ENCODE measurements at regions not wholly inside any gene's neighbourhood (a gene's known extent, or its start where the extent isn't known, plus 50 kb on each side); places are given as distances from the start of the nearest gene placed in this dataset.
A peak's percentile ranks its signal among the peaks of the same experiment; 100 is the strongest.

GRCh38 chr13:40221131-40221459 is 445.3 kb downstream of the FOXO1 start:
- Mint-ChIP-seq H3K27me3 (no peaks in the 10 kb centered on the region), H3K4me3 (peak overlapping the region; percentile 78), H3K4me1 (peaks cover 48% of the 10 kb centered on the region), H3K27ac (peak overlapping the region; percentile 98), H3K36me3 (ENCODE audit: low read depth) (peaks cover 7% of the 10 kb centered on the region)
- no peaks in the 10 kb centered on the region for H3K9me3 ChIP-seq (ENCODE audit: control insufficient read depth, low read length, poor library complexity, severe bottlenecking)
- no peak for DNase-seq
- no peak for ATAC-seq

GRCh38 chr13:40221460-40222201 is 444.8 kb downstream of the FOXO1 start:
- peaks cover 45% of the 10 kb centered on the region for H3K4me1 Mint-ChIP-seq
- H3K4me3 Mint-ChIP-seq: peak overlapping the region; percentile 78
- no peaks in the 10 kb centered on the region for H3K27me3 Mint-ChIP-seq
- H3K9me3 ChIP-seq (ENCODE audit: control insufficient read depth, low read length, poor library complexity, severe bottlenecking): no peaks in the 10 kb centered on the region
- DNase-seq (peak in 2 of 3 donors; percentile 14 to 27), ATAC-seq (peak; percentile 88)
- H3K27ac Mint-ChIP-seq: peak overlapping the region; percentile 98
- peaks cover 6% of the 10 kb centered on the region for H3K36me3 Mint-ChIP-seq (ENCODE audit: low read depth)

- DNase-seq: no peak
- Mint-ChIP-seq H3K4me1 (peaks cover 38% of the 10 kb centered on the region), H3K27me3 (no peaks in the 10 kb centered on the region), H3K4me3 (peak overlapping the region; percentile 28), H3K36me3 (ENCODE audit: low read depth) (peaks cover 3% of the 10 kb centered on the region), H3K27ac (peak overlapping the region; percentile 98)
- H3K9me3 ChIP-seq (ENCODE audit: control insufficient read depth, low read length, poor library complexity, severe bottlenecking): no peaks in the 10 kb centered on the region
- no peak for ATAC-seq
These were observed 442.9 kb downstream of the FOXO1 start for GRCh38 chr13:40223585-40223984.

GRCh38 chr13:40228496-40228895 is 437.9 kb downstream of the FOXO1 start:
- DNase-seq (no peak), ATAC-seq (no peak)
- Mint-ChIP-seq H3K27me3 (no peaks in the 10 kb centered on the region), H3K4me1 (peaks cover 20% of the 10 kb centered on the region), H3K36me3 (ENCODE audit: low read depth) (peaks cover 2% of the 10 kb centered on the region), H3K27ac (no peak overlapping the region), H3K4me3 (no peak overlapping the region)
- no peaks in the 10 kb centered on the region for H3K9me3 ChIP-seq (ENCODE audit: control insufficient read depth, low read length, poor library complexity, severe bottlenecking)

GRCh38 chr13:40228990-40229389 is 437.5 kb downstream of the FOXO1 start:
- peaks cover 2% of the 10 kb centered on the region for H3K36me3 Mint-ChIP-seq (ENCODE audit: low read depth)
- DNase-seq (no peak), ATAC-seq (no peak)
- H3K4me3 Mint-ChIP-seq: no peak overlapping the region
- H3K4me1 Mint-ChIP-seq: peaks cover 16% of the 10 kb centered on the region
- H3K27ac Mint-ChIP-seq: no peak overlapping the region
- no peaks in the 10 kb centered on the region for H3K9me3 ChIP-seq (ENCODE audit: control insufficient read depth, low read length, poor library complexity, severe bottlenecking)
- no peaks in the 10 kb centered on the region for H3K27me3 Mint-ChIP-seq

GRCh38 chr13:40230833-40231266 is 435.6 kb downstream of the FOXO1 start:
- Mint-ChIP-seq H3K27ac (no peak overlapping the region), H3K4me1 (peaks cover 16% of the 10 kb centered on the region), H3K27me3 (no peaks in the 10 kb centered on the region), H3K36me3 (ENCODE audit: low read depth) (peaks cover 2% of the 10 kb centered on the region), H3K4me3 (no peak overlapping the region)
- ATAC-seq (peak; percentile 25), DNase-seq (no peak)
- no peaks in the 10 kb centered on the region for H3K9me3 ChIP-seq (ENCODE audit: control insufficient read depth, low read length, poor library complexity, severe bottlenecking)

GRCh38 chr13:40231311-40231710 is 435.1 kb downstream of the FOXO1 start:
- peaks cover 16% of the 10 kb centered on the region for H3K4me1 Mint-ChIP-seq
- H3K27me3 Mint-ChIP-seq: no peaks in the 10 kb centered on the region
- H3K36me3 Mint-ChIP-seq (ENCODE audit: low read depth): peaks cover 2% of the 10 kb centered on the region
- ATAC-seq: no peak
- H3K27ac Mint-ChIP-seq: no peak overlapping the region
- H3K9me3 ChIP-seq (ENCODE audit: control insufficient read depth, low read length, poor library complexity, severe bottlenecking): no peaks in the 10 kb centered on the region
- DNase-seq: no peak
- H3K4me3 Mint-ChIP-seq: no peak overlapping the region

- H3K9me3 ChIP-seq (ENCODE audit: control insufficient read depth, low read length, poor library complexity, severe bottlenecking): no peaks in the 10 kb centered on the region
- no peak for DNase-seq
- no peaks in the 10 kb centered on the region for H3K27me3 Mint-ChIP-seq
- peaks cover 16% of the 10 kb centered on the region for H3K4me1 Mint-ChIP-seq
- H3K36me3 Mint-ChIP-seq (ENCODE audit: low read depth): peaks cover 2% of the 10 kb centered on the region
- H3K27ac Mint-ChIP-seq: no peak overlapping the region
- H3K4me3 Mint-ChIP-seq: no peak overlapping the region
- no peak for ATAC-seq
These were observed 434.7 kb downstream of the FOXO1 start for GRCh38 chr13:40231751-40232150.

GRCh38 chr13:40232311-40233040 is 434.0 kb downstream of the FOXO1 start:
- Mint-ChIP-seq H3K4me1 (peaks cover 16% of the 10 kb centered on the region), H3K4me3 (no peak overlapping the region), H3K36me3 (ENCODE audit: low read depth) (peaks cover 2% of the 10 kb centered on the region), H3K27ac (no peak overlapping the region), H3K27me3 (no peaks in the 10 kb centered on the region)
- H3K9me3 ChIP-seq (ENCODE audit: control insufficient read depth, low read length, poor library complexity, severe bottlenecking): no peaks in the 10 kb centered on the region
- DNase-seq (no peak), ATAC-seq (no peak)

GRCh38 chr13:40233731-40234195 is 432.7 kb downstream of the FOXO1 start:
- peak overlapping the region; percentile 60 for H3K27ac Mint-ChIP-seq
- H3K27me3 Mint-ChIP-seq: no peaks in the 10 kb centered on the region
- H3K36me3 Mint-ChIP-seq (ENCODE audit: low read depth): peaks cover 2% of the 10 kb centered on the region
- DNase-seq: no peak
- H3K4me1 Mint-ChIP-seq: peaks cover 16% of the 10 kb centered on the region
- no peak overlapping the region for H3K4me3 Mint-ChIP-seq
- no peak for ATAC-seq
- H3K9me3 ChIP-seq (ENCODE audit: control insufficient read depth, low read length, poor library complexity, severe bottlenecking): no peaks in the 10 kb centered on the region

- H3K27me3 Mint-ChIP-seq: no peaks in the 10 kb centered on the region
- no peaks in the 10 kb centered on the region for H3K9me3 ChIP-seq (ENCODE audit: control insufficient read depth, low read length, poor library complexity, severe bottlenecking)
- no peak for ATAC-seq
- H3K4me3 Mint-ChIP-seq: no peak overlapping the region
- peaks cover 2% of the 10 kb centered on the region for H3K36me3 Mint-ChIP-seq (ENCODE audit: low read depth)
- H3K27ac Mint-ChIP-seq: no peak overlapping the region
- peaks cover 11% of the 10 kb centered on the region for H3K4me1 Mint-ChIP-seq
- no peak for DNase-seq
These were observed 431.2 kb downstream of the FOXO1 start for GRCh38 chr13:40235160-40235796.

GRCh38 chr13:40236566-40237168 is 429.8 kb downstream of the FOXO1 start:
- no peaks in the 10 kb centered on the region for H3K9me3 ChIP-seq (ENCODE audit: control insufficient read depth, low read length, poor library complexity, severe bottlenecking)
- Mint-ChIP-seq H3K27me3 (no peaks in the 10 kb centered on the region), H3K36me3 (ENCODE audit: low read depth) (peaks cover 2% of the 10 kb centered on the region), H3K4me1 (peaks cover 5% of the 10 kb centered on the region), H3K4me3 (no peak overlapping the region), H3K27ac (no peak overlapping the region)
- ATAC-seq: no peak
- DNase-seq: no peak

- no peaks in the 10 kb centered on the region for H3K36me3 Mint-ChIP-seq (ENCODE audit: low read depth)
- DNase-seq (no peak), ATAC-seq (no peak)
- no peaks in the 10 kb centered on the region for H3K27me3 Mint-ChIP-seq
- no peak overlapping the region for H3K4me3 Mint-ChIP-seq
- H3K9me3 ChIP-seq (ENCODE audit: control insufficient read depth, low read length, poor library complexity, severe bottlenecking): no peaks in the 10 kb centered on the region
- no peak overlapping the region for H3K27ac Mint-ChIP-seq
- H3K4me1 Mint-ChIP-seq: no peaks in the 10 kb centered on the region
These were observed 427.7 kb downstream of the FOXO1 start for GRCh38 chr13:40238761-40239160.
